Thyroid gland (tissue), 4 donors: ENCODE measurements at regions not wholly inside any gene's neighbourhood (a gene's known extent, or its start where the extent isn't known, plus 50 kb on each side); places are given as distances from the start of the nearest gene placed in this dataset.
"Not testable (repeated sequence)": the region's sequence is repeated elsewhere in the genome, so short reads cannot be mapped to it uniquely, and the experiment has no call there.

Experiments used
- DNase-seq, 2 donors: peaks; one replicate each; pipeline ENCODE4 v3.0.0-alpha.2; 2019
- H3K27ac ChIP-seq, 3 donors: fragments of 200-600 bp; sonication (generic); 1 replicate in 2 of 3; 2 replicates in 1 of 3; pipeline ENCODE4 v1.5.1; 2016 to 2019; ENCODE audit warnings: mild to moderate bottlenecking in 1 of 3, moderate library complexity in 1 of 3
- H3K27me3 ChIP-seq: fragments of 200-600 bp; sonication (generic); one replicate; pipeline ENCODE4 v1.5.1; 2019
- H3K36me3 ChIP-seq, 2 donors: fragments of 200-600 bp; sonication (generic); one replicate each; pipeline ENCODE4 v1.5.1; 2016 to 2019
- H3K4me1 ChIP-seq, 2 donors: fragments of 200-600 bp; sonication (generic); one replicate each; pipeline ENCODE4 v1.5.1; 2017 to 2019
- H3K4me3 ChIP-seq, 3 donors: fragments of 200-600 bp; sonication (generic); replicated peaks in 1 of 3; 1 replicate in 2 of 3; 2 replicates in 1 of 3; pipeline ENCODE4 v1.5.1; 2016; ENCODE audit warnings: mild to moderate bottlenecking in 1 of 3
- H3K9me3 ChIP-seq: fragments of 200-600 bp; sonication (generic); one replicate; pipeline ENCODE4 v1.5.1; 2017
- WGBS, 2 donors: methylation state at CpG; one replicate each; pipeline ENCODE4 v1.1.5; 2017; 5-methylcytosine and 5-hydroxymethylcytosine counted together
- intact Hi-C: fragments of 100-400 bp; cut with DNase I; formaldehyde crosslinking; loops from one replicate; pipeline ENCODE4 v1.15.1; 2023

DNA sequence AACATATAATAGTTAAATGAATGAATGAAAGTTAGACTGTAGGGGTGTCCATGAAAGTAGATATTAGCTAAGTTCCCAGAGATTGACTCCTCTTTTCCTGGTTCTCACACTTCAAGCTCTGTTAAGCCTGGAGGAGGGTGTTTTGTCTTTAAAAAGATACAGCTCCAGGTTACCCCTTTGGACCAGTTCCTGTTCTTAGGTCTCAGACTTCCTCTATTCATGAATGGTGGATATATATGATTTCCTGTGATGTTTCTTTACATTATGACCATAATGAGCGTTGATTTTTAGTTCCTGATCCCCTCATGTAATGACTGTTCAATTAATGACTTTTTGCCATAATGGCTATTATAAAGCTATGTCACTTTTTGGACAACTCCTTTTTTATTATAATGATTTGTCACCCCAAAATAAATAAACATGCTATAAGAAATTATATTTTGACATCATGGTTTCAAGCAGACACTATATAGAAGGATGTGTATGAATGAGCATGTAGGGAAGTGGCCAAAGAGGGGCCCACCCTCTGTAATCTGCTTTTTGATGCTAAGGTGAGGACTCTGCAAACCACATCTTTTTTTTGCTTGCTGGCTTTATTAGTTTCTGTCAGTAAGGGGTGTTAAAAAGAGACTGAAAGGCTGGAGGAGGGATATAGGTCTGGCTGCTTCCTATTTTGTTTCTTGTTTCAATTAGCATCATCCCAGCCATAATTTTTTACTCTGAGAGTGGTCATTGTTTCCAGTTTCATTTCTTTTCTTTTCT, 115.2 kb downstream of the FAM72B start:
- intact Hi-C loops: not testable (repeated sequence)

DNA sequence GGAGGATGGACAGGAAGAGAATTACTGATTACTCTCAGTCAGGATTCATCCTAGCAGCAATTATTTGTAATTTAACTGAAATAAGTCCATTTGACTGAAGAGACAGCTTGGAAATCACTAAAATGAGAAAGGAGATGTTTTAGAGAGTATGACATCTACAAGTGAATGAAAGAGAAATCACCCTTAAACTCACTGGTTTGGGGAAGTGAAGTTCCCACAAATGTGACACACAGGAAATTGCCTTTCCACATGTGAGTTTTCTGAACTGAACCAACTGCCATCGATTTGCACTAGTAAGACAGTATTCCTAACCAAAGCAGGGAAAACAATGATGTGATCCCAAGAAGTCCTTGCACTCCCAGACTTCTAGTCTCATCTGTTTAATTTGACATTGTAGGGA, 110.3 kb downstream of the FAM72B start:
- H3K36me3 ChIP-seq, intact Hi-C loops, DNase-seq, H3K4me3 ChIP-seq, H3K27ac ChIP-seq, H3K9me3 ChIP-seq, H3K27me3 ChIP-seq, H3K4me1 ChIP-seq: not testable (repeated sequence)
- WGBS, 2 donors: 83% methylated on average over 1 of the region's 1 CpG; no CpG with 5 or more reads in 1 of the 2 donors

More for the DNA sequence above, 115.2 kb downstream of the FAM72B start:
- H3K36me3 ChIP-seq, H3K4me3 ChIP-seq, H3K27me3 ChIP-seq, H3K4me1 ChIP-seq, H3K27ac ChIP-seq, H3K9me3 ChIP-seq, DNase-seq: not testable (repeated sequence)
- no CpG with 5 or more reads among the region's 1 CpG for WGBS, 2 donors

DNA sequence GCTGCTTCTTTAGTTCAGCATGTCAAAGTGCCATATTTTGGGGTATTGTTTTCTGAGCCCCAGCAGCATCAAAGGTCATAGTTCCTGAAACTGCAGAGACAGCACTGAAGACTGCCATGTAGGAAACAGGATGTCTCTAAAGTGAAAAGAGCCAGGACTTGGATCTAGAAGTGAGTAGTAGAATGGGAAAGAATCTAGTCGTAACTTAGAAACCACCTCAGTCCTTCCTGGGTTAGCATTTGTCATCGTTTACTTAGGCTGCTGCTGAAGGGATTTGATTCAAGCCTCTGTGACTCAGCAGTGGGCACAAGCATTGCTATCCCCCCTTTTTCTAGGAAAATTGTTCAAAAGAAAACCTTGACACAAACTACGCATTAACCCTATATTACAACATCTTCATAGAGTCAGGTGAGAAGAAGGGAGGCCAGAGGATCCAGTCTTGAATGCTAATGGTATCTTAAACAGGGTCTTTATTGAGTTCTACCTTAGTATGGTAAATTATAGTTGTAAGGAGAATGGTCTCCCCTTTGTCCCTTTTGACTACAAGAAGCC, 108.8 kb downstream of the FAM72B start:
- H3K36me3 ChIP-seq, H3K27ac ChIP-seq, H3K9me3 ChIP-seq, DNase-seq, H3K4me1 ChIP-seq, H3K27me3 ChIP-seq, intact Hi-C loops, H3K4me3 ChIP-seq: not testable (repeated sequence)
- 54 to 86% methylated on average over 2 to 3 of the region's 3 CpGs for WGBS, 2 donors

DNA sequence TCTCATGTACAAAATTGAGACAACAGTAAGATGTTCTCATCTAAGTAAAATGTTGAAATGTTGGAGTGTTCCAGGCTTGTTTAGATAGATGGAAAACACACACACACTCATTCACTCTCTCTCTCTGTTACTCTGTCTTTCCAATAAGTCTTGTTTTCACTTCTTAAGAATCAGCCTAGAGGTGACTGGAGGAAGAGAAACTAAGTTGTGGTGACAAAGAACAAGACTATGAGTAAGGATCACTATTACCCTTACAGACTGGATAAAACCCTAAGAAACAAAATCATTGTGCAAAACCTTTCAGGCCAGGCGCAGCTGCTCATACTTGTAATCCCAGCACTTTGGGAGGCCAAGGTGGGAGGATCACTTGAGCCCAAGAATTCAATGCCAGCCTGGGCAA, 107.5 kb downstream of the FAM72B start:
- H3K4me3 ChIP-seq, H3K27me3 ChIP-seq, intact Hi-C loops, DNase-seq, H3K27ac ChIP-seq, H3K36me3 ChIP-seq, H3K9me3 ChIP-seq, H3K4me1 ChIP-seq: not testable (repeated sequence)
- no CpG with 5 or more reads among the region's 1 CpG for WGBS, 2 donors

DNA sequence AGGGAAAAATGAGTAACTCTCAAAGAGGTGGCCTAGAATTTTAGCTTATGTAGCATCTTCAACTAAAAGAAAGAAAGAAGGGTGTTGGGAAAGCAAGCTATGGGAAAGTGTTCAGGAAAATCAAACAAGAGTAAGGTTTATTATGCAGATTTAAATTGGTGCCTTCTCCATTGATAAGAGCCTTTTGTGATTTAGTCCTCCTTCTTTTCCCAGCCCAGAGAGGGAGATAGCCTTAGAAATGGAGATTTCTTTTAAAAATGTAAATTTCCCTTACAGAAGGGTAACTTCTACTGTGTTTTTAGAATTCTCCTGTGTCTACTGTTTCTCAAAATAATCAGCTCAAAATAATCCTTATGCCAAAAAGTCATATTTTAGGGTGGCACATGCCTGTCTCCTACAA, 104.5 kb downstream of the FAM72B start:
- H3K36me3 ChIP-seq, DNase-seq, H3K27me3 ChIP-seq, H3K4me1 ChIP-seq, H3K4me3 ChIP-seq, H3K9me3 ChIP-seq, intact Hi-C loops, H3K27ac ChIP-seq: not testable (repeated sequence)

DNA sequence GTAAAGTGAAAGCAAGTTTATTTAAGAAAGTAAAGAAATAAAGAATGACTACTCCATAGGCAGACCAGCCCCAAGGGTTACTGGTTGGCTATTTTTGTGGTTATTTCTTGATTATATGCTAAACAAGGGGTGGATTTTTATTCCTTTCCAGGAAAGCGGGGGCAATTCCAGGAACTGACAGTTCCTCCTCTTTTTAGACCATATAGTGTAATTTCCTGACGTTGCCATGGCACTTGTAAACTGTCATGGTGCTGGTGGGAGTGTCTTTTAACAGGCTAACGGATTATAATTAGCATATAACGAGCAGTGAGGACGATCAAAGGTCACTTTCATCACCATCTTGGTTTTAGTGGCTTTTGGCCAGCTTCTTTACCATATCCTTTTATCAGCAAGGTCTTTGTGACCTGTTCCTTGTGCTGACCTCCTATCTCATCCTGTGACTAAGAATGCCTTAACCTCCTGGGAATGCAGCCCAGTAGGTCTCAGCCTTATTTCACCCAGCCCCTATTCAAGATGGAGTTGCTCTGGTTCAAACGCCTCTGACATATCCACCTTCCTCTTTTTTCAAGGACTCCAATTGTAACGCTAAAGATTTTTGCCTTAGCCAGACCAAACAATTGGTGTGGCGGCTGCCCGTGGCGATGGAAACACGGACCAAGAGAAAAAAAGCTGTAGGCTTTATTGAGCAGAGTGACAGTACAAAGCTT, 103.8 kb downstream of the FAM72B start:
- DNase-seq, intact Hi-C loops, H3K4me1 ChIP-seq, H3K36me3 ChIP-seq, H3K27me3 ChIP-seq, H3K27ac ChIP-seq, H3K9me3 ChIP-seq, H3K4me3 ChIP-seq: not testable (repeated sequence)
- 59 to 63% methylated on average over 11 of the region's 11 CpGs for WGBS, 2 donors

DNA sequence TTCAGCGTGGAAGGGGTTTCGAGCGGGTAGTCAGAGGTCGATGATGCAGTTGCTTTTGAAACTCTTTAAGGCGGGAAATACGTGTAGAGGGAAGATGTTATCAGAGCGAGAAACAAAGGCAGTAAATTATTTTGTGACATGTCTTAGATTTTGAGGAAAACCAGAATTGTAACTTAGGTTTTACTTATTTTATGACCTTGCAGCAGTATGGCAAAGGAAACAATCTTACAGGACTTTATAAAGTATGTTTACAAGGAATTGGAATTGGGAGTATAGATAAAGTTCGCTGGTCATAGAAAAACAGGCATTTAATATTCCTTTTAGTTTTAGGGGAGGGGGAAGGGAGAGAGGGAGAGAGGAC, 103.3 kb downstream of the FAM72B start:
- DNase-seq, H3K27ac ChIP-seq, H3K4me3 ChIP-seq, H3K27me3 ChIP-seq, intact Hi-C loops, H3K4me1 ChIP-seq, H3K36me3 ChIP-seq, H3K9me3 ChIP-seq: not testable (repeated sequence)
- 67 to 75% methylated on average over 7 to 8 of the region's 8 CpGs for WGBS, 2 donors

DNA sequence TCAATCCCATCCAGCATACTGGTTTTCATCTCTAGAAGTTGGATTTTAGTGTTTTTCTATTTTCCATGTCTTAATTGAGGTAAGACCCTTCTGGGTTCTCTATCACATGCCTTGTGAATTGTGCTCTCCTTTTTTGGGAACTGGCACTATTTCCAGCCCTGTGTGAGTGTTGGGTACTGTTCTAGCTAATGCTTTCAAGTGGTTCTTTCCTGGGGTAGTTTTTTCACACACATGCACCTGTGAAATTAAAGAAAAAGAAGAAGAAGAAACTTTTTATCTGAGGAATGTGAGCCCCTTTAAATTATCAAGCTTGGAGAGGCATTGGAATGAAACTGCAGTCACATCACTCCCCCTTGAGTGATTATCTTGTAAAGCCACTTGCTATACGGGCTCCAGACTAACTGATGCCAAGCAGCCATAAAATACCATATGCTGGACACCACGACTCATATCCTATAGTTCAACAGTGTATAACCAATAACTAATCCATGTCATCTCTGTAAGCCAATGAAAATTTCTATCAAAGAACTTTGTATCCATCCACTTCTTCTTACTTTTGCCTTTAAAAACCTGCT, 102.4 kb downstream of the FAM72B start:
- H3K36me3 ChIP-seq, intact Hi-C loops, H3K27me3 ChIP-seq, H3K4me1 ChIP-seq, H3K9me3 ChIP-seq, H3K4me3 ChIP-seq, H3K27ac ChIP-seq, DNase-seq: not testable (repeated sequence)
- WGBS, 2 donors: 20 to 36% methylated on average over 2 of the region's 2 CpGs

DNA sequence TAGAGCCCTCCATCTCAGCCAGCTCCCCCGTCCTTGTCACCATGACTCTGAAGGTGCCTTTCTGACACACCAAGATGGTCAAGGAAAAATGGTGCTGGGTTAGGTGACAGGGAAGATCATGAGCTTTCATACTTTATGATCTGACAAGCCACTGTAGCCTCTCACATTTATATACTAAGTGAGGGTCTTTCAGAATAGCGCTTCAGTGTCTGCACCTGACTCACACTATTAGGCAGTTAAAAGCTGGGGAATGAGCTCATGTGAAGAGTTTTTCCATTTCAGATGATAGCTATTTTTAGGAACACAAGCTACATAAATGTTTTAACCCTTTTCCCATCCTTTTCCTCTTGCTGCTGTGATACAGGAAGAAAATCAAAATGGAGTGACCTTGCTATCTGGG, 101.1 kb downstream of the FAM72B start:
- H3K36me3 ChIP-seq, H3K4me1 ChIP-seq, DNase-seq, H3K27ac ChIP-seq, intact Hi-C loops, H3K4me3 ChIP-seq, H3K27me3 ChIP-seq, H3K9me3 ChIP-seq: not testable (repeated sequence)
- 100% methylated on average over 1 of the region's 2 CpGs; no CpG with 5 or more reads in 1 of the 2 donors for WGBS, 2 donors

DNA sequence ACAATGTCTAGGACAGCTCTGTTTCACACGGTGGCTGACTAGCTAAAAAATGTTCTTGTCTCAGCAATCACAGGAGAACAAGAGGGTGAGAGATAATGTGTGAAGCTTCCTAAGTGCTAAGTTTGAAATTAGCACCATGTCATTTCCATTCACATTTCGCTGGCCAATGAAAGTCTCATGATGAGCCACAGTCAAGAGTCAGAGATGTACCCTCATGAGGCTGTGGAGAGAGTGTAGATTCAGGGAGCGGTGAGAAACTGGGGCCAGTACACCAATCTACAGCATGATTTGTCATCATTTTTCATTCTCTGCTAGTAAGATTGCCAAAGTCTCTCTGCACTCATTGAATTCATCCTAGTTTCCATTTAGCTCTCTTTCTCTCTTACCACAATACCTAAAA, 97.9 kb downstream of the FAM72B start:
- H3K27me3 ChIP-seq, H3K4me1 ChIP-seq, H3K9me3 ChIP-seq, H3K27ac ChIP-seq, DNase-seq, H3K4me3 ChIP-seq, intact Hi-C loops, H3K36me3 ChIP-seq: not testable (repeated sequence)
- WGBS, 2 donors: 57 to 76% methylated on average over 2 to 3 of the region's 3 CpGs

DNA sequence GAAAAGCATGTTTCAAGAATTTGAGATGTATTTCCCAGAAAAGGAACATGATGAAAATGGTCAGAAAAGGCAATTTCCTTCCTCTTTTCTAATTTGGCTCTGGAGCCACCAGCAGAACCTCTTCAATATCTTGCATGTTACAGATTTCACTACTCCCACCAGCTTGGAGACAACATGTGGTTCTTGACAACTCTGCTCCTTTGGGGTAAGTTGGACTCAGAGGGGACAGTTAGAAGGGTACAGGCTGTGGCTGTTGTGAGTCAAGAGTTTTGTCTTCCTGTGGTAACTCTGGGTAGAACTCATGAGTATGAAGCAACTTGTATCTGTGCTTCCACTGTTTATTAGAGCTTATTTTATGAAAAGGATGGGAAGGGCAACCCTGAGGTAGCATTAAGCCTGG, 96.9 kb downstream of the FAM72B start:
- H3K4me1 ChIP-seq, DNase-seq, H3K9me3 ChIP-seq, H3K27me3 ChIP-seq, H3K36me3 ChIP-seq, intact Hi-C loops, H3K4me3 ChIP-seq, H3K27ac ChIP-seq: not testable (repeated sequence)

DNA sequence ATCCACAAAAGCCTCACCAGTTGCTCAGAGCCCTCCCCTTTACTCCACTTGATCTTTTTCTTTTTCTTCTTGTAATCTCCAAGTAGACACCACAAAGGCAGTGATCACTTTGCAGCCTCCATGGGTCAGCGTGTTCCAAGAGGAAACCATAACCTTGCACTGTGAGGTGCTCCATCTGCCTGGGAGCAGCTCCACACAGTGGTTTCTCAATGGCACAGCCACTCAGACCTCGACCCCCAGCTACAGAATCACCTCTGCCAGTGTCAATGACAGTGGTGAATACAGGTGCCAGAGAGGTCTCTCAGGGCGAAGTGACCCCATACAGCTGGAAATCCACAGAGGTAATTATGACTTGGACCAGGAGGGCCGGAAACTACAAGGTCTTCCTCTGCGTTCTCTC, 95.6 kb downstream of the FAM72B start:
- DNase-seq: not testable (repeated sequence)
- WGBS, 2 donors: 83% methylated on average over 2 of the region's 5 CpGs; no CpG with 5 or more reads in 1 of the 2 donors

More for the DNA sequence above, 95.6 kb downstream of the FAM72B start:
- H3K4me3 ChIP-seq, intact Hi-C loops, H3K27ac ChIP-seq, H3K27me3 ChIP-seq, H3K36me3 ChIP-seq, H3K9me3 ChIP-seq, H3K4me1 ChIP-seq: not testable (repeated sequence)
